Mucosa of rectum (tissue), 2 donors: ENCODE measurements at regions not wholly inside any gene's neighbourhood (a gene's known extent, or its start where the extent isn't known, plus 50 kb on each side); places are given as distances from the start of the nearest gene placed in this dataset.
A peak's percentile ranks its signal among the peaks of the same experiment; 100 is the strongest.

Source experiments
- H3K27ac ChIP-seq, 2 donors: one replicate each; pipeline ENCODE4 v1.7.0; 2013; ENCODE audit warnings: inconsistent platforms in 2 of 2, low read depth in 2 of 2, low read length in 2 of 2
- H3K27me3 ChIP-seq, 2 donors: one replicate each; pipeline ENCODE4 v1.7.0; 2013; ENCODE audit warnings: low read length in 2 of 2; ENCODE audit not compliant: control insufficient read depth in 2 of 2, insufficient read depth in 2 of 2
- H3K36me3 ChIP-seq, 2 donors: one replicate each; pipeline ENCODE4 v1.7.0; 2013; ENCODE audit warnings: low read length in 2 of 2; ENCODE audit not compliant: control insufficient read depth in 2 of 2, insufficient read depth in 2 of 2
- H3K4me1 ChIP-seq, 2 donors: one replicate each; pipeline ENCODE4 v1.7.0; 2013; ENCODE audit warnings: low read length in 2 of 2, mild to moderate bottlenecking in 1 of 2; ENCODE audit not compliant: control insufficient read depth in 2 of 2, insufficient read depth in 2 of 2
- H3K4me3 ChIP-seq, 2 donors: one replicate each; pipeline ENCODE4 v1.7.0; 2013; ENCODE audit warnings: low read length in 2 of 2
- H3K9ac ChIP-seq, 2 donors: one replicate each; pipeline ENCODE4 v1.7.0; 2013; ENCODE audit warnings: low read length in 2 of 2, low read depth in 1 of 2, mild to moderate bottlenecking in 1 of 2
- H3K9me3 ChIP-seq, 2 donors: one replicate each; pipeline ENCODE4 v1.7.0; 2013; ENCODE audit warnings: low read length in 2 of 2; ENCODE audit not compliant: control insufficient read depth in 2 of 2
- donor health status: healthy.
- donor health status: Normal muscosa, but diverticular disease.

GRCh38 chr6:27679308-27679963 is 206.5 kb upstream of the ZNF184 start:
- Histone ChIP-seq H3K9ac (no peak overlapping the region), H3K9me3 (no peaks in the 10 kb centered on the region), H3K4me3 (peak overlapping the region in 1 of 2 donors; percentile 26), H3K36me3 (no peaks in the 10 kb centered on the region), H3K27me3 (peaks cover 13 to 24% of the 10 kb centered on the region in 2 donors), H3K27ac (no peak overlapping the region), H3K4me1 (peaks cover 0 to 5% of the 10 kb centered on the region in 2 donors)

GRCh38 chr6:27678469-27678868 is 205.6 kb upstream of the ZNF184 start:
- H3K36me3 ChIP-seq = no peaks in the 10 kb centered on the region
- H3K4me1 ChIP-seq = peaks cover 0 to 5% of the 10 kb centered on the region in 2 donors
- H3K9ac ChIP-seq = no peak overlapping the region
- peaks cover 17 to 29% of the 10 kb centered on the region in 2 donors for H3K27me3 ChIP-seq
- peak overlapping the region; percentile 1 to 7 for H3K27ac ChIP-seq
- no peak overlapping the region for H3K4me3 ChIP-seq
- H3K9me3 ChIP-seq = no peaks in the 10 kb centered on the region

GRCh38 chr6:27674882-27675281 is 202.0 kb upstream of the ZNF184 start:
- Histone ChIP-seq H3K27me3 (peaks cover 32 to 33% of the 10 kb centered on the region in 2 donors), H3K4me3 (no peak overlapping the region), H3K9ac (no peak overlapping the region), H3K9me3 (peaks cover 0 to 3% of the 10 kb centered on the region in 2 donors), H3K36me3 (no peaks in the 10 kb centered on the region), H3K4me1 (peaks cover 0 to 5% of the 10 kb centered on the region in 2 donors), H3K27ac (no peak overlapping the region)

GRCh38 chr6:27672113-27672799 is 199.4 kb upstream of the ZNF184 start:
- Histone ChIP-seq H3K27ac (no peak overlapping the region), H3K27me3 (peaks cover 44 to 55% of the 10 kb centered on the region in 2 donors), H3K9me3 (peaks cover 0 to 3% of the 10 kb centered on the region in 2 donors), H3K9ac (no peak overlapping the region), H3K4me3 (peak overlapping the region in 1 of 2 donors; percentile 28), H3K36me3 (no peaks in the 10 kb centered on the region), H3K4me1 (peaks cover 2 to 3% of the 10 kb centered on the region in 2 donors)

- Histone ChIP-seq H3K9me3 (peaks cover 0 to 3% of the 10 kb centered on the region in 2 donors), H3K4me3 (peak overlapping the region in 1 of 2 donors; percentile 38), H3K27me3 (peaks cover 51 to 67% of the 10 kb centered on the region in 2 donors), H3K4me1 (peaks cover 2 to 3% of the 10 kb centered on the region in 2 donors), H3K9ac (no peak overlapping the region), H3K27ac (no peak overlapping the region), H3K36me3 (no peaks in the 10 kb centered on the region)
Observed at GRCh38 chr6:27669624-27670301, 196.9 kb upstream of the ZNF184 start.

GRCh38 chr6:27669295-27669623 is 196.4 kb upstream of the ZNF184 start:
- Histone ChIP-seq H3K27ac (no peak overlapping the region), H3K4me3 (peak overlapping the region in 1 of 2 donors; percentile 38), H3K9ac (no peak overlapping the region), H3K27me3 (peaks cover 49 to 62% of the 10 kb centered on the region in 2 donors), H3K36me3 (no peaks in the 10 kb centered on the region), H3K9me3 (peaks cover 0 to 3% of the 10 kb centered on the region in 2 donors), H3K4me1 (peaks cover 2 to 3% of the 10 kb centered on the region in 2 donors)

GRCh38 chr6:27668442-27669294 is 195.8 kb upstream of the ZNF184 start:
- Histone ChIP-seq H3K27ac (no peak overlapping the region), H3K9me3 (peaks cover 0 to 3% of the 10 kb centered on the region in 2 donors), H3K4me3 (peak overlapping the region in 1 of 2 donors; percentile 38), H3K27me3 (peaks cover 47 to 62% of the 10 kb centered on the region in 2 donors), H3K4me1 (peaks cover 2 to 3% of the 10 kb centered on the region in 2 donors), H3K36me3 (no peaks in the 10 kb centered on the region), H3K9ac (no peak overlapping the region)

- peaks cover 2 to 3% of the 10 kb centered on the region in 2 donors for H3K4me1 ChIP-seq
- peaks cover 41 to 56% of the 10 kb centered on the region in 2 donors for H3K27me3 ChIP-seq
- H3K36me3 ChIP-seq = no peaks in the 10 kb centered on the region
- H3K4me3 ChIP-seq = no peak overlapping the region
- H3K9ac ChIP-seq = no peak overlapping the region
- peaks cover 0 to 3% of the 10 kb centered on the region in 2 donors for H3K9me3 ChIP-seq
- no peak overlapping the region for H3K27ac ChIP-seq
Observed at GRCh38 chr6:27667657-27668441, 194.9 kb upstream of the ZNF184 start.

- H3K36me3 ChIP-seq = no peaks in the 10 kb centered on the region
- no peak overlapping the region for H3K9ac ChIP-seq
- H3K4me3 ChIP-seq = no peak overlapping the region
- H3K4me1 ChIP-seq = peaks cover 2 to 3% of the 10 kb centered on the region in 2 donors
- H3K27me3 ChIP-seq = peaks cover 35 to 54% of the 10 kb centered on the region in 2 donors
- no peaks in the 10 kb centered on the region for H3K9me3 ChIP-seq
- no peak overlapping the region for H3K27ac ChIP-seq
Observed at GRCh38 chr6:27667016-27667656, 194.2 kb upstream of the ZNF184 start.
